Neural cell (in vitro differentiated cells): ENCODE measurements at regions not wholly inside any gene's neighbourhood (a gene's known extent, or its start where the extent isn't known, plus 50 kb on each side); places are given as distances from the start of the nearest gene placed in this dataset.

Source experiments
- H2AFZ ChIP-seq: fragments of 200-600, 300-800 bp; sonication (generic), shearing (Covaris generic); 2 replicates; pipeline ENCODE4 v1.6.0; 2014; ENCODE audit warnings: low read depth, mild to moderate bottlenecking, antibody characterized with exemption, low read length, moderate library complexity
- H3F3A ChIP-seq: fragments of 200-600 bp; shearing (Covaris generic); 2 replicates; pipeline ENCODE4 v1.6.1; 2016; ENCODE audit warnings: mild to moderate bottlenecking, moderate library complexity, mixed read lengths, antibody characterized with exemption, low read length; ENCODE audit not compliant: insufficient read depth, poor library complexity, severe bottlenecking
- H3K27ac ChIP-seq: fragments of 200-600, 300-800 bp; sonication (generic), shearing (Covaris generic); 2 replicates; pipeline ENCODE4 v1.5.1; 2014; ENCODE audit warnings: mild to moderate bottlenecking, low read length, moderate library complexity
- H3K27me3 ChIP-seq: fragments of 300-800, 200-600 bp; sonication (generic), shearing (Covaris generic); 2 replicates; pipeline ENCODE4 v1.6.0; 2014; ENCODE audit warnings: mild to moderate bottlenecking, low read depth, low read length, moderate library complexity; ENCODE audit not compliant: insufficient read depth
- H3K36me3 ChIP-seq: fragments of 300-800, 200-600 bp; sonication (generic), shearing (Covaris generic); 2 replicates; pipeline ENCODE4 v1.5.1; 2014; ENCODE audit warnings: mild to moderate bottlenecking, antibody characterized with exemption, low read length, moderate library complexity; ENCODE audit not compliant: insufficient read depth
- H3K4me2 ChIP-seq: fragments of 300-800, 200-600 bp; sonication (generic), shearing (Covaris generic); 2 replicates; pipeline ENCODE4 v1.6.0; 2014; ENCODE audit warnings: mild to moderate bottlenecking, low read length
- H3K4me3 ChIP-seq: fragments of 300-800, 200-600 bp; sonication (generic), shearing (Covaris generic); 2 replicates; pipeline ENCODE4 v1.5.1; 2014; ENCODE audit warnings: mild to moderate bottlenecking, low read length, moderate library complexity
- H3K79me2 ChIP-seq: fragments of 200-600 bp; shearing (Covaris generic); replicated peaks from 2 replicates; pipeline ENCODE4 v1.6.0; 2014; ENCODE audit warnings: mild to moderate bottlenecking, low read length, moderate library complexity; ENCODE audit not compliant: insufficient read depth
- H3K9ac ChIP-seq: fragments of 300-800, 200-600 bp; sonication (generic), shearing (Covaris generic); 2 replicates; pipeline ENCODE4 v1.6.1; 2016; ENCODE audit warnings: mild to moderate bottlenecking, low read length, mixed read lengths
- H3K9me2 ChIP-seq: fragments of 200-600 bp; shearing (Covaris generic); 2 replicates; pipeline ENCODE4 v1.6.1; 2016; ENCODE audit warnings: mild to moderate bottlenecking, low read length, mixed read lengths; ENCODE audit not compliant: insufficient read depth
- H3K9me3 ChIP-seq: fragments of 200-600, 300-800 bp; sonication (generic), shearing (Covaris generic); 2 replicates; pipeline ENCODE4 v1.6.1; 2016; ENCODE audit warnings: mild to moderate bottlenecking, mixed run types, low read length, moderate library complexity, mixed read lengths
- H4K20me1 ChIP-seq: fragments of 200-600 bp; shearing (Covaris generic); 2 replicates; pipeline ENCODE4 v1.6.1; 2016; ENCODE audit warnings: mild to moderate bottlenecking, mixed run types; ENCODE audit not compliant: insufficient read depth
- CTCF ChIP-seq: fragments of 450-650 bp; IDR thresholded peaks from 2 replicates; pipeline ENCODE4 v1.5.1; 2014; ENCODE audit warnings: antibody characterized with exemption, mild to moderate bottlenecking, moderate library complexity; ENCODE audit not compliant: poor library complexity, severe bottlenecking
- EP300 ChIP-seq: fragments of 450-650 bp; conservative IDR thresholded peaks from 2 replicates; pipeline ENCODE4 v1.6.1; 2014; ENCODE audit warnings: antibody characterized with exemption, mild to moderate bottlenecking, moderate library complexity; ENCODE audit not compliant: poor library complexity, severe bottlenecking
- EZH2 ChIP-seq: fragments of 200-600, 300-800 bp; shearing (Covaris generic), sonication (generic); IDR thresholded peaks from 2 replicates; pipeline ENCODE4 v1.6.1; 2014; ENCODE audit warnings: antibody characterized with exemption, low read length, borderline replicate concordance, mild to moderate bottlenecking; ENCODE audit not compliant: insufficient read depth, poor library complexity, severe bottlenecking
- MXI1 ChIP-seq: fragments of 450-650 bp; conservative IDR thresholded peaks from 2 replicates; pipeline ENCODE4 v1.6.1; 2014; ENCODE audit warnings: antibody characterized with exemption, mild to moderate bottlenecking; ENCODE audit not compliant: poor library complexity, severe bottlenecking
- POLR2AphosphoS5 ChIP-seq: IDR thresholded peaks from 2 replicates; pipeline ENCODE4 v1.6.1; 2012
- RAD21 ChIP-seq: fragments of 450-650 bp; conservative IDR thresholded peaks from 2 replicates; pipeline ENCODE4 v1.6.1; 2014; ENCODE audit warnings: antibody characterized with exemption, mild to moderate bottlenecking, moderate library complexity
- REST ChIP-seq: IDR thresholded peaks from 2 replicates; pipeline ENCODE4 v1.6.1; 2012; ENCODE audit warnings: borderline replicate concordance
- SMC3 ChIP-seq: fragments of 450-650 bp; conservative IDR thresholded peaks from 2 replicates; pipeline ENCODE4 v1.6.1; 2014; ENCODE audit warnings: antibody characterized with exemption, mild to moderate bottlenecking, moderate library complexity; ENCODE audit not compliant: poor library complexity
- TAF1 ChIP-seq: IDR thresholded peaks from 2 replicates; pipeline ENCODE4 v1.6.1; 2012; ENCODE audit warnings: low read depth

- H3K4me2 ChIP-seq: no peak overlapping the region
These were observed 359.5 kb upstream of the ACVR2A start for GRCh38 chr2:147485210-147485851.

GRCh38 chr2:147483911-147484310, 360.9 kb upstream of the ACVR2A start:
- Histone ChIP-seq H3K9ac (no peak overlapping the region), H3K79me2 (no peaks in the 10 kb centered on the region), H3K36me3 (no peaks in the 10 kb centered on the region), H3F3A (no peaks in the 10 kb centered on the region), H3K27ac (no peak overlapping the region), H2AFZ (no peak overlapping the region), H3K9me3 (no peaks in the 10 kb centered on the region), H3K4me2 (no peak overlapping the region), H3K27me3 (no peaks in the 10 kb centered on the region), H4K20me1 (no peaks in the 10 kb centered on the region), H3K4me3 (no peak overlapping the region), H3K9me2 (no peaks in the 10 kb centered on the region)
- TF ChIP-seq CTCF: no peak
- no peak for TF ChIP-seq RAD21
- no peak for TF ChIP-seq SMC3
- no peak for TF ChIP-seq MXI1
- TF ChIP-seq POLR2AphosphoS5: no peak
- no peak for TF ChIP-seq REST

More at GRCh38 chr2:147485210-147485851, 359.5 kb upstream of the ACVR2A start:
- Histone ChIP-seq H3K79me2 (no peaks in the 10 kb centered on the region), H4K20me1 (no peaks in the 10 kb centered on the region), H3K9ac (no peak overlapping the region), H3K9me3 (no peaks in the 10 kb centered on the region), H3K36me3 (no peaks in the 10 kb centered on the region), H3K4me3 (no peak overlapping the region), H3K27me3 (no peaks in the 10 kb centered on the region), H3F3A (no peaks in the 10 kb centered on the region), H2AFZ (no peak overlapping the region), H3K9me2 (no peaks in the 10 kb centered on the region), H3K27ac (no peak overlapping the region)
- no peak for TF ChIP-seq EP300
- TF ChIP-seq RAD21: no peak
- no peak for TF ChIP-seq REST
- TF ChIP-seq MXI1: no peak
- TF ChIP-seq EZH2: no peak
- no peak for TF ChIP-seq TAF1
- TF ChIP-seq SMC3: no peak
- TF ChIP-seq POLR2AphosphoS5: no peak
- no peak for TF ChIP-seq CTCF
